Kidney (tissue), 13 donors: ENCODE measurements at regions not wholly inside any gene's neighbourhood (a gene's known extent, or its start where the extent isn't known, plus 50 kb on each side); places are given as distances from the start of the nearest gene placed in this dataset.

Experiments
- DNase-seq, 5 donors: peaks; one replicate each; pipeline ENCODE4 v3.0.0-alpha.2; 2013 to 2020
- FAIRE-seq: peaks from 2 replicates; lab custom pipeline; 2012; peaks lifted over from hg19 to GRCh38; lab: Jason Lieb, UNC
- H3K27ac ChIP-seq, 2 donors: one replicate each; pipeline ENCODE4 v1.7.0; 2013; ENCODE audit warnings: low read depth in 2 of 2, low read length in 2 of 2, inconsistent platforms in 1 of 2
- H3K27me3 ChIP-seq: one replicate; pipeline ENCODE4 v1.7.1; 2013; ENCODE audit warnings: low read length, inconsistent platforms; ENCODE audit not compliant: control insufficient read depth, insufficient read depth
- H3K36me3 ChIP-seq, 3 donors: one replicate each; pipeline versions ENCODE4 v1.7.0 to v1.7.1; 2013; ENCODE audit warnings: low read length in 3 of 3, control low read depth in 1 of 3, inconsistent platforms in 1 of 3; ENCODE audit not compliant: insufficient read depth in 3 of 3, control insufficient read depth in 2 of 3
- H3K4me1 ChIP-seq, 3 donors: one replicate each; pipeline versions ENCODE4 v1.7.0 to v1.7.1; 2013; ENCODE audit warnings: low read length in 3 of 3, inconsistent platforms in 1 of 3, low read depth in 1 of 3; ENCODE audit not compliant: control insufficient read depth in 2 of 3, insufficient read depth in 2 of 3
- H3K4me3 ChIP-seq, 3 donors: one replicate each; pipeline versions ENCODE4 v1.7.0 to v1.8.1; 2013; ENCODE audit warnings: low read length in 3 of 3, control low read depth in 1 of 3, inconsistent platforms in 1 of 3
- H3K9ac ChIP-seq, 3 donors: one replicate each; pipeline versions ENCODE4 v1.7.0 to v1.7.1; 2013; ENCODE audit warnings: low read length in 3 of 3, control low read depth in 1 of 3, inconsistent platforms in 1 of 3
- H3K9me3 ChIP-seq, 3 donors: one replicate each; pipeline versions ENCODE4 v1.7.0 to v1.7.1; 2013; ENCODE audit warnings: low read length in 3 of 3, control low read depth in 1 of 3, inconsistent platforms in 1 of 3; ENCODE audit not compliant: control insufficient read depth in 2 of 3, insufficient read depth in 1 of 3
- intact Hi-C: fragments of 100-400 bp; cut with DNase I; formaldehyde crosslinking; loops from one replicate; pipeline ENCODE4 v1.11.1; 2022
- TF ChIP-seq, protein P1 (sequence below): IDR thresholded peaks from 3 replicates; pipeline ENCODE4 v1.5.1; 2012; ENCODE audit warnings: mild to moderate bottlenecking, moderate library complexity, borderline replicate concordance; ENCODE audit not compliant: insufficient read depth; ENCODE audit errors: extremely low read depth
- donor health status: control.
- donor health status: control.
- donor health status: control.
- donor health status: control.
- donor health status: control.
- donor health status: DM: yes; HTN: yes; CAD: no.
- donor health status: Normal renal cell carcinoma (clear cell type).

DNA sequence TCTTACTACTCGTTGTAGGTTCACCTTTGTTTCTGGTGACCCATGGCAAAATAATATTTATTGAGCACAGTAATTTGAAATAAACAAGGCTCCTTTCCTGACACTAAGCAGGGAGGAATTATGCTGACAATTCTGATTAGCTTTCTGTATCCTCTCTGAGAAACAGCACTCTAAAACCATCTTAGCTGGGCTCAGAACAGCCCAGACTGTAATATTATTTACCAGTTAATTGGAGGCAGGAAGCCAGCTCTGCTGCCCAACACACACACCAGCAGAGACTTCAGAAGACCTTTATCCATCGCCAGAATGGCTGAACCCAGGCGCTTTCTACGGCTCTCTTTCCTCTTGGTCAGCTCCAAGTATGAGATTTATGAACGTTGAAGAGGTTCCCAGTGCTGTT lies 77.6 kb upstream of the FMN2 start:
- no peaks in the 10 kb centered on the region for H3K4me1 ChIP-seq
- H3K27me3 ChIP-seq: no peaks in the 10 kb centered on the region
- no peak overlapping the region for H3K9ac ChIP-seq
- TF ChIP-seq, protein P1, sequence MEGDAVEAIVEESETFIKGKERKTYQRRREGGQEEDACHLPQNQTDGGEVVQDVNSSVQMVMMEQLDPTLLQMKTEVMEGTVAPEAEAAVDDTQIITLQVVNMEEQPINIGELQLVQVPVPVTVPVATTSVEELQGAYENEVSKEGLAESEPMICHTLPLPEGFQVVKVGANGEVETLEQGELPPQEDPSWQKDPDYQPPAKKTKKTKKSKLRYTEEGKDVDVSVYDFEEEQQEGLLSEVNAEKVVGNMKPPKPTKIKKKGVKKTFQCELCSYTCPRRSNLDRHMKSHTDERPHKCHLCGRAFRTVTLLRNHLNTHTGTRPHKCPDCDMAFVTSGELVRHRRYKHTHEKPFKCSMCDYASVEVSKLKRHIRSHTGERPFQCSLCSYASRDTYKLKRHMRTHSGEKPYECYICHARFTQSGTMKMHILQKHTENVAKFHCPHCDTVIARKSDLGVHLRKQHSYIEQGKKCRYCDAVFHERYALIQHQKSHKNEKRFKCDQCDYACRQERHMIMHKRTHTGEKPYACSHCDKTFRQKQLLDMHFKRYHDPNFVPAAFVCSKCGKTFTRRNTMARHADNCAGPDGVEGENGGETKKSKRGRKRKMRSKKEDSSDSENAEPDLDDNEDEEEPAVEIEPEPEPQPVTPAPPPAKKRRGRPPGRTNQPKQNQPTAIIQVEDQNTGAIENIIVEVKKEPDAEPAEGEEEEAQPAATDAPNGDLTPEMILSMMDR: no peak
- FAIRE-seq: no peak
- intact Hi-C loops: no loop called here
- peaks cover 0 to 17% (median 3%) of the 10 kb centered on the region in 3 donors for H3K9me3 ChIP-seq
- no peak overlapping the region for H3K27ac ChIP-seq
- H3K4me3 ChIP-seq: no peak overlapping the region
- DNase-seq: no peak
- no peaks in the 10 kb centered on the region for H3K36me3 ChIP-seq

DNA sequence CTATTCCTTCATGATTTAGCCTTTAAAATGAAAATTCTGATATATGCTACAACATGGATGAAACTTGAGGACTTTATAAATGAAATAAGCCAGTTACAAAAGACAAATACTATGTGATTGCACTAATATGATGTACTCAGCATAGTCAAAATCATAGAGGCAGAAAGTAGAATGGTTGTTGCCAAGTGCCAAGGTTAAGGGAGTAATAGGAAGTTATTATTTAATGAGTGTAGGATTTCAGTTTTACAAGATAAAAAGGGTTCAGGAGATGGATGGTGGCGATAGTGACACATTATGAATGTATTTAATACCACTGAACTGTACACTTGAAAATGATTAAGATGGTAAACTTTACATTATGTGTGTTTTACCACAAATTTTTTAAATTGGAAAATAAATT lies 73.1 kb upstream of the FMN2 start:
- TF ChIP-seq, protein P1: no peak
- FAIRE-seq (no peak), DNase-seq (no peak)
- H3K9ac ChIP-seq: no peak overlapping the region
- no peaks in the 10 kb centered on the region for H3K27me3 ChIP-seq
- peaks cover 0 to 11% (median 3%) of the 10 kb centered on the region in 3 donors for H3K9me3 ChIP-seq
- no peaks in the 10 kb centered on the region for H3K36me3 ChIP-seq
- intact Hi-C loops: no loop called here
- no peaks in the 10 kb centered on the region for H3K4me1 ChIP-seq
- no peak overlapping the region for H3K4me3 ChIP-seq
- no peak overlapping the region for H3K27ac ChIP-seq

DNA sequence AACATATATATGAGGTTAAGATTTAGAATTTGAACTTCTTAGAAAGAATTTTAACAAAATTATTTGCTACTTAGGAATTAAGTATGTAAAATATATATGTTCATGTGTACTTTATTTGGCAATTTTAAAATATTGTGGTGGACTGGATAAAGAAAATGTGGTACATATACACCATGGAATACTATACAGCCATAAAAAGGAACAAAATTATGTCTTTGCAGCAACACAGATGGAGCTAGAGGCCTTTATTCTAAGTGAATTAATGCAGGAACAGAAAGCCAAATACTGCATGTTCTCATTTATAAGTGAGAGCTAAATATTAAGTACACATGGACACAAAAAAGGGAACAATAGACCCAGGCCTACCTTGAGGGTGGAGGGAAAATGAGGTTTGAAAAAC lies 72.2 kb upstream of the FMN2 start:
- intact Hi-C loops: no loop called here
- DNase-seq (no peak), FAIRE-seq (no peak)

More for the DNA sequence above, 72.2 kb upstream of the FMN2 start:
- H3K27me3 ChIP-seq: no peaks in the 10 kb centered on the region
- TF ChIP-seq, protein P1: no peak
- H3K27ac ChIP-seq: no peak overlapping the region
- no peak overlapping the region for H3K4me3 ChIP-seq
- peaks cover 0 to 11% (median 3%) of the 10 kb centered on the region in 3 donors for H3K9me3 ChIP-seq
- no peaks in the 10 kb centered on the region for H3K36me3 ChIP-seq
- H3K9ac ChIP-seq: no peak overlapping the region
- H3K4me1 ChIP-seq: no peaks in the 10 kb centered on the region
